ENCODE measurements at regions not wholly inside any gene's neighbourhood (a gene's known extent, or its start where the extent isn't known, plus 50 kb on each side); places are given as distances from the start of the nearest gene placed in this dataset.
A peak's percentile ranks its signal among the peaks of the same experiment; 100 is the strongest.

DNA sequence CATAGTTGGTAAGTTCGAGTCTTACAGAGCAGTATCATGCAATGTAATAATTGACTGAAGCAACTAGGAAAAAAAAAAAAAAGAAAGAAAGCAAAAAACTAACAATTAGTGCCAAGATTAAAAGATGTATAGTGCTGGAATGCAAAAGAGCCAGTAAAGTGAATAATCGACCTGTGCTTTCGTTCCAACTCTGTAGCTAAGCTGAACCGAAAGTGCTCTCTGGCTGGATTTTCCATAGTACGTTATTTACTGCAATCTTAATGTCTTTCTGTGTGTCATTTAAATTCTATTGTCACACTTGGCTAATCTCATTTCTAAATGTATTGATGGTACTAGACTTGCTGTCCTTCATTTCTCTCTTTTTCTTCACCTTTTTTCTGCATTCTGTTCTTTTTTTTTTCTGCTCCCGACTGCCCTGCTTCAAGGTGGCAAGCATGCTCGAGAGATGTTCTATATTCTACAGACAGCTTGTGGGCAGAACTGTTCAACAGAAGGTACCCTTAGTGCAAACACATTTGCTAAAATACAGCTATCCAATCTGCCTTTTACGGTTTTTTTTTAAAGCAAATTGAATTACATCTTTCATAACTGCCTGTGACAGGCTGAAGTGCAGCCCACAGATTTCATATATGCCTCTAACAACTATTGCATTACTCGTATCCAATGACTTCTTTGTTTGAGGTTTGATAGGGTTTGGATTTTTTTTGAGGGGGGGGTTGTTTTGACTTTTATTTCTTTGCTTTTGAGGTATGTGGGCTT is 204.2 kb upstream of the MTNR1B start:
- ATAC-seq (no peak), DNase-seq (no peak)

DNA sequence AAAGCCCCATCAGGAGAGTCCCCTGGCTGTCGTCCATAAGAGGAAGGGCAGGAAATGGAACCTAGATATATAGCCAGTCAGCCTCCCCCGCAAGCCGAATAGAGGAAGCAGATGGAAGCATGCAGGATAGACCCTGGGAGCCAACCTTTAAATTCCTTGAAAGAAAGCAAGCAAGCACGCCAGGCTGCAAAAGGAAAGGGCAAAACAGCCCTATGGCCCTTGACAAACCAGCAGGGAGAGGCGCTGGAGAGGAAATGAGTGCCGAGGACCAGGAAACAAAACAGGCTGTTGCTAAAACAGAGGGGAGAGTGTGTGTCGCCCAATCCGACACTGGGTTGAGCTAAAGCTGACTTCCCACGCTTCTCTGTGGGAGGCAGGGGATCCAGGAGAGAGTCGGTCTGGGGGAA is 203.5 kb upstream of the MTNR1B start:
- ATAC-seq = peak; percentile 19
- no peak for DNase-seq

DNA sequence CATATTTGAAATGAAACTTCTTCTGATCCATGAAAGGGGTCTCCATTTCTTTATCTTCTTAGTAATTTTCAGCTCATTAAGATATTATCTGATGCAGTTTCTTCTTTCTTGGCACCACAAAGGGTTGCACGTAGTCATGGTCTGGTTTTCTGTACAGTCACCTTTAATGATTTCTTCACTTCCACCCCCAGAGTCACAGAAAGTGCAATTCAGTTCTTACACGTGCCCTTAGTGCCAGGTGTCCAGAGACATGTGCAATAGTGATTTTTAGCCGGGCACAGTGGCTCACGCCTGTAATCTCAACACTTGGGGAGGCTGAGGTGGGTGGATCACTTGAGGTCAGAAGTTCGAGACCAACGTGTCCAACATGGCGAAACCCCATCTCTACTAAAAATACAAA is 202.8 kb upstream of the MTNR1B start:
- DNase-seq (no peak), ATAC-seq (no peak)

DNA sequence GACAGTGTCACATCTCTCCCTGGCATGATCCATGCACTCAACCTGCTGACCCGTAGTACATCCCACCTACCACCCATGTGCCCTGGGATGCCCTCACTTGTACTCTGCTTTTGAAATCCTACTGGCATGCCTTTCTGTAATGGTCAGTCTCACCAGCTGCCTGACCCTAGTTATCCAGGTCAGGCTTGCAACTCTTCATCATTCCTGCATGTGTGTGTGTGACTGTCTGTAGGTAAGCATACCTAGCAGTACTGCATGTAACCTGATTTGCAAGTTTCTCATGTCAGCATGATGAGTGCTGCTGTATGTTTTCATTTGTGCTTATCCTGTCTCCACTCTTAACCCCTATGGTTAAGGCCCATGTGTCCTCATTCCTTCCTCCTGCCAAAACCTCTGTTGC is 202.0 kb upstream of the MTNR1B start:
- DNase-seq = no peak
- no peak for ATAC-seq

DNA sequence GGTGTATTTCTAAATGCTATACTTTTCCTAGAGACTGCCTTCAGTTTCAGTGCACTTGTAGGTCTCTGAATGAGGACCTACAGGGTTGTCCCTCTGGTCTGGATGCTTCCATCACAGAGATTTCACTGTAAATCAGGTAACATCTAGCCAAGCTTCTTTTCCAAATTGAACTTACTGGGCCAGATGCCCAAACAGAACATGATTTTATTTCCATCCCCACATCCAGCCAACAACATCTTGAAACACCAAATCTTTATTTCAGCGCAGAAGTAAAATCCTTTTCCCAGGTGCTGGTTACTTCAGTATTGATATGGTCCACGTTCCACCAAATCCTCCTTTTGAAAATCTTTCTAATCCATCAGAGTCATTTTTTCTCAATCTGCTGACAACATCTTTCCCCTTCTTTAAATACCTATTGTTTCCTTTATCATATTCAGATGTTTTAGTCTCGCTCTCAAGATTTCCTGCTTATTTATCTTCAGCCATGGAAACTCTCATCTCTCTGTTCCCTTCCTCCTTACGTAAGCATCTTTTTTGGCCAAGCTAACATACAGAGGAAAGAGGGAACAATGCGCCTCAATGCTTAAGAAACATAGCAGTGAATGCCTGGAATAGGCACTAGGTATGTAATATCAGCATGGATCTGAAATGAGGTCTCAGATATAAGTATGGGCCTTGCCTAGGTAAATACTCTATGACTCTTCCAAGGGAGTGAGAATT is 201.2 kb upstream of the MTNR1B start:
- ATAC-seq = no peak
- no peak for DNase-seq

DNA sequence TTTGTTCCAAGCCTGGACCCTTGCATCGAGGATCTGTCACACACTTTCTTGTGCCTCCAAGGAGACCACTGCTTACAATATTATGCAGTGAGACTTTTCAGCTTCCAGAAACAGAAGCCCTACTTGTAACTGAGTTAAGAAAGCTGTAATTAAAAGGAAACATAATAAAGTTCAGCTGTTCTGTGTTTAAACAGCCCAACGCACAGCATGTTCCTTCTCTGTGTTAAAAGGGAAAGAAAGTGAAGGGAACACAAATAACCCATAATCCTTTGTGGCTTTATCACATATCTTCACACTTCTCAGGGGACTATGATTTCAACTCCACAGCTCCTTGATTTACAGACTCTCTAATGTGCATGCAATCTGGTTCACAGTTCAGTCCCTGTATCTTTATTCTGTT is 200.3 kb upstream of the MTNR1B start:
- no peak for ATAC-seq
- DNase-seq = no peak

DNA sequence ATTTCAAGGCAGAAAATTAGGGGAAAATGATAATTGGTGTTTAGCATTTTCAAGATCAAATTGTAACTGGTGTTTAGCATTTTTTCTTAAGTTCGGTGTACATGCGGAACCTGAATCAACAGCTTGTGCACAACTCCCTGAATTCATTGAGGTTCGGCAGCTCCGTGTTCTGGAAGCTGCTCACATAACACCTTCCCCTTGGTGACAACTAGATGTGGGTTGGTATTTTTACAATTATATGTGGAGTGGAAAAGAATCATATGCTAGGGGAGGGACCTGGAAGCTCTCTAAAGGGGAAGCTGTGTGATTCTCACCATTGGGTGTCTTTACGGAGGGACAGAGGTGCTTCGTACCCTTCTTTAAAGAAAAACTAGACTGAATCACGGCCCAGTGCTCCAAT is 199.0 kb upstream of the MTNR1B start:
- ATAC-seq (no peak), DNase-seq (no peak)

DNA sequence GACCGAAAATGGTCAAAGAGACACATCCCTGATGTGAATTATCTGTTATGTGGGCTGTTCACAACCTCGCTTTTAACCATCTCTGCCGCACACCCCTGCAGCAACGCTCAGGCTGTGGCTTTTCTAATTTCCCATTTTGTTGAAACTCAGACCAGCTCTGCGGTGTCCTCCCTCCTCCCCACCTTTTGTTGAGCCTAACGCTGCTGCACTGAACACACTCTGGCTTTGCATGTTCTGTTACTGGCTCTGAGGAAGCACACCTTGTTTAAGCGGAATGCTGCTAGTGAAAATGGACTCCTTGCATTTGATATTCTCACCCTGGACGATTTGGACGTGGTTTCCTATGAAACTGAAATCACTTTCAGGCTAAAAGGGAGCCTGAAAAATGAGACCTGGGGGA is 198.5 kb upstream of the MTNR1B start:
- no peak for DNase-seq
- no peak for ATAC-seq

DNA sequence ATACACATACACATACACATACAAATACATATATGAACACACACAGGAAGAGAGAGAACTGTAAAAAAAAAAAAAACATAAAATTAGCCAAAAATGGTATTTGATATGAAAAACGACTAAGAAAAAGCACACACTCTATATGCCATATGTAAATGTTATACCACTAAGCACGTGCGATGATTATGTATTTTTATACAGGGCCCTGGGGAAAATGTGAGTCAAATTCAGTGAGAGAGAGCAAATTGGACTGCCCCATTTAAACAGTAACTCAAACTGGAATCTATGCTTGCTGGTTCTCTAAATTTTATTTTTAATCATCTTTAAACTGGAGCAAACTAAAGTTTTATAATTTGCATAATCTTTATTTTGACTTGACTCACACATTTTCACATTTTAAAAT is 197.8 kb upstream of the MTNR1B start:
- ATAC-seq = no peak
- DNase-seq = no peak

DNA sequence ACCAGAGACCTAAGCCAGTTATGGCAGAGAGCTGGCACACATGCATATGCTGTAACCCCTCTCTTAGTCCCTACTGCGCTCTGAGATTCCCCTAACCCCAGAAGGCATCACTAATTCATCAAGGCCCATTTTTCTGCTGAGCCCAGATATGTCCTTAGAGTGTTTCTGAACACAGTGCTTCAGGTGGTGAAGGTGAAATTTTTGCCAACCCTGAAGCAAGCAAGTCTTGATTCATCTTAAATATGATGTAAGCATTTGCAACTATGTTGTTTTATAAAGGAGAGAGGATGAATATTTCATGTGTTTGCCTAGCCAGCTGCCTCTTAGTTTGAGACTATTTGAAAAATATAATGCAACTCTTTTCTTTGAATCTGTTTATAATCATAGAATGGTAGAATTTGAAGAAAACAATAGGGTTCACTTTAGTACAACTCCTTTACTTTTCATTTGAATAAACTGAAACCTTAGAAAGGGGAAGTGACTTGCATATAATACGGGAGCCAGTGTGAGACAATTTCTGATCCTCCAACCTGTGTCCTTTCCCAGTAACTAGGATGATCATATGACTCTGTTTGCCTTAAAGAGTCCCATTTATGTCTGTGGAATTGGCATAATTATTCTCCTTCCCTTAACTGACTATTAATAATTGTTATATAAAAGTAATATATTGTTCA is 194.3 kb upstream of the MTNR1B start:
- no peak for ATAC-seq
- DNase-seq = no peak

DNA sequence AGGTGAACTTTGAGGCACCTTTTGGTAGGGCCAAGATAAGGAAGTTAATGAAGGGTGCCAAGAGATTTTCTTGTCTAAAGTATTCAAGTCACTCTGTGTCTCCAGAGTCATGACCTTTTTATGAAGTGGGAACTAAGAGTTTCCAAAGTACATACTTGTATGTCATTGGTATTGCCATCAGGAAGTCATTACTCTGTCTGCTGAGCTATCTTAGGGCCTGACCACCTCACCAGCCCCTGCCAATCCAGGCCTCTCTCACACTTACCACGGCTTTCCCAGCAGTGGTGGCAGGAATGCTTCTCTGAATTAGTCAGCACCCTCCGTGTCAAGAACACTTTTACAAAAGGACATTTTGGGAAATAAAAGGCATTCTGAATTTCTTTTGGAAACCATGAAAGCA is 192.8 kb upstream of the MTNR1B start:
- DNase-seq (no peak), ATAC-seq (no peak)

DNA sequence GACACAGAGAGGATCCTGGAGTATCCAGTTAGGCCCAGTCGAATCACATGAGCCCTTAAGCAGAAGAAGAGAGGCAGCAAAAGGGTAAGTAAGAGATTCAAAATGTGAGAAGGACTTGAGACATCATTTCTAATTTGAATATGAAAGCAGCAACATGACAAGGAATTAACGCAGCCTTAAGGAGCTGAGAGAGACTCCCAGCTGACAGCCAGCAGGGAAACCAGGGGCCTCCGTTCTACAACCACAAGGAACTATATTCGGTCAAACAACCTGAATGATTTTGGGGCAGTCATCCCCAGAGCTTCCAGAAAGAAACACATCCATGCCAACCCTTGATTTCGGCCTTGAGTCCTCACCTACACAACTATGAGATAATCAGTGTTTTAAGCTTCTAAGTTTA is 189.7 kb upstream of the MTNR1B start:
- DNase-seq (no peak), ATAC-seq (no peak)

DNA sequence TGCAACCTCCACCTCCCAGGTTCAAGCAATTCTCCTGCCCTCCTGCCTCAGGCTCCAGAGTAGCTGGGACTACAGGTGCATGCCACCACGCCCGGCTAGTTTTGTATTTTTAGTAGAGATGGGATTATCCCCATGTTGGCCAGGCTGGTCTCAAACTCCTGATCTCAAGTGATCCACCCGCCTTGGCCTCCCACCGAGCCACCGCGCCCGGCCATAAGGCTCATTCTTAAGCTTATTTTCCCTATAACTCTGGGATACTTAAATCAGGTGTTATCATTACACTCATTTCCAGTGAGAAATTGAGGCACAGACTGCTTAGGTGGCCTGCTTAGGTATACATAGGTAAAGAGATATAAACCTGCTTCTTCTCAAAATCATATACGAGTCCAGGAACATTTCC is 188.3 kb upstream of the MTNR1B start:
- DNase-seq (no peak), ATAC-seq (no peak)

DNA sequence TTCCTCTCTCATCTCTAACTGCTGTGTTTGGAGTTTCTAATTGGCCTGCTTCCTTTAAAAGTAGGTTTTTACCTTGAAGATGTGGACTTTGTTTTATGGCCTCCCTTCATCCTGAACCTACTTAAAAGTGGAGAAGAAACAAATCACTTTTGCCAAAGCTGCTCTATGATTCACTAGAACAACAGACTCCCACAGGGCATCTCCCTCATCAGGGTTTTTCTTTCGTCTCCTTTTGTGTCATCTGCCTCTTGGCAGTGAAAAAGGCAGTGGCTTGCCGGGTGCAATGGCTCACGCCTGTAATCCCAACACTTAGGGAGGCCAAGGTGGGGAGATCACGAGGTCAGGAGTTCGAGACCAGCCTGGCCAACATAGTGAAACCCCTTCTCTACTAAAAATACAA is 186.6 kb upstream of the MTNR1B start:
- ATAC-seq = no peak
- DNase-seq = no peak

DNA sequence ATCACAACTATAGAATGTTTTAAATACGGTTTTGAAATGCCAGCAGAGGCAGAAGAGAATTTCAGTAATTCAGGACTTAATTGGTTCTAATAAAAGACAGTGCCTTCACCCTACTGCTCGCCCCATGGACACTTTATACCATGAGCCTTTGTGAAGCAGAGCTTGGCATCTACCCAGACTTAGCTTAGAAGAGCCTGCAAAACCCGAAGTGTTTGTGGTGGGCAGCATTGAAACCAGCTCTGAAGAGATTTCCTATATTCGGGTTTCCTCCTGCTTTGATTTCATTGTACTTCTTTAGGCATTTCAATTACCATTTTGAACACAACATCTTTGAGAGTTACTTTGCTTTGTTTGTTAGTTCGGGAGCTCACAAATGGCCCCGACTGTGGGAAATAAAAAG is 185.1 kb upstream of the MTNR1B start:
- DNase-seq (no peak), ATAC-seq (no peak)

DNA sequence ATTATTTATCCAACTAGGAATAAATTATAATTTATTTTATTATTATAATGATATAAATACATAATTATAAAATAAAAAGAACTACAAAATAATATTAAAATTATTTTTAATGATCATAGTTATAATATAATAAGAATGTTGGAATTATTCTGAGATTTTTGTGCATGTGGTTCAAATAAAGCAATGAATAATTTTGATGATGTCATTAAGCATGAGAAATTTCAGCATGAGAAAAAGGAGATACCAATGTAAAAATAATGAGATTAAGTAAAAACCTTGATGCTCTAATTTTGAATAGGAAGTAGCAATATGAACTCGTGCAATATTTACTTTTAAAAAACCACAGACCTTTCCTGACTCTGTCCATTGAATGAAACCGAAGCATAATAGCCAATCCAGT is 181.8 kb upstream of the MTNR1B start:
- DNase-seq (no peak), ATAC-seq (no peak)

DNA sequence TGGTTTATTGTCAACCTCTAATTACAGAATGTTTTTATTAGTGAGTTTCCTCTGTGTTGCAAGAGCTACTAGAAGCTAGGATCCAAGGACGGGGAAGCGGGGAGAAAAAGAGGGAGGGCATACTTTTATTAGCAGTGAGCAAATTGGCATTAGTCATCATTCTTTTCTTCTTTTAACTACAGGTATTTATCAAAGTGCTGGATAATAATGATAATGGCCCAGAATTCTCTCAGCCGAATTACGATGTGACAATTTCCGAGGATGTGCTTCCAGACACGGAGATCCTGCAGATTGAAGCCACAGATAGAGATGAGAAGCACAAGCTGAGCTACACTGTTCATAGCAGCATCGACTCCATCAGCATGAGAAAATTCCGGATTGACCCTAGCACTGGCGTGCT is 179.7 kb upstream of the MTNR1B start:
- ATAC-seq = no peak
- no peak for DNase-seq

DNA sequence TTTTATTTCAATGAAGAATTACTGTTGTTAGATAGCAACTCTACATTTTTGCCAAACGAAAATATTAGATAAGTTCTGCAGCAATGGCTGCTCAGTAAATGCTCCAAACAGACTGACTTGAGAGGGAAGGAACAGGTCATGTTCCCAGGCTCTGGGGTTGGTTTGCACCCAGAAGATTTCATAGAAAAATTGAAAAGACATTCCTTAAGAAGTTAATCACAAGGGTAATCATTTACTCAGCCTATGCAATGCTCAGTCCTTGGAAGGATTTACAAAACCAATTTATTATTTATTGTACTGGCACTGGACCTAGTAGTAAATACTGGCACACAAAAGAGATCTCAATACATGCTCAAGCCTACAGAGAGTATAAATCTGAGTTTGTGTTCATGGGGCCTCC is 179.1 kb upstream of the MTNR1B start:
- no peak for ATAC-seq

DNA sequence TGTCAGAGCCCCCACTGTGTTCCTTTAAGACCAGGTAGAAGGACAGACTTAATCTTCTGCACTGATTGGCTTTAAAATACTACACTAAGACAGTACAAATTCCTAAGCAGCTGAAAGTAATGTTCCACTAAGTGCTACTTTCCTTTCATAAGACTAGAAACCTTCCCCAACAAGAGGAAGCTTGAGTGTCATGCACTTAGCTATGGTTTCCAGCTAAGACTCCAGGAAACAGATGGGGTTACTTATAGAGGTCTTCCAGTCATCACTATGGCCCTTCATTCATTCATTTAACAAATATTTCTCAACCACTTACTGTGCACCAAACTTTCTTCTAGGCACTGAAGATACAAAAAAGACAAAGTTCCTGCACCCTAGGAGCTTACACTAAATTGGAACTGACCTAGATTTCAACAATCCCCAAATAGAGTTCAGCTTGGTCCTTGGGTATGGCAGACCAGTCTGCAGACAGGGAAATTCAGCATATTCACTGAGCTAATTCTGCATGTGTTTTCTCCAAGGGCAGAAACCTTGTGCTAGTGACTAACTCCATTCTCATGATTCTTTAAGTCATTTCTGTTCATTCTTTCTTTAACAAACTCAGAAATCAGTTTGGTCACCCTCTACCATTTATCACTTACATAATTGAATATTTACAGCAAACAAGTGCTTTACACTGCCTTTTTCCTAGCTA is 178.4 kb upstream of the MTNR1B start:
- DNase-seq = no peak
- ATAC-seq = no peak

More for the DNA sequence above, 179.1 kb upstream of the MTNR1B start:
- DNase-seq = no peak

DNA sequence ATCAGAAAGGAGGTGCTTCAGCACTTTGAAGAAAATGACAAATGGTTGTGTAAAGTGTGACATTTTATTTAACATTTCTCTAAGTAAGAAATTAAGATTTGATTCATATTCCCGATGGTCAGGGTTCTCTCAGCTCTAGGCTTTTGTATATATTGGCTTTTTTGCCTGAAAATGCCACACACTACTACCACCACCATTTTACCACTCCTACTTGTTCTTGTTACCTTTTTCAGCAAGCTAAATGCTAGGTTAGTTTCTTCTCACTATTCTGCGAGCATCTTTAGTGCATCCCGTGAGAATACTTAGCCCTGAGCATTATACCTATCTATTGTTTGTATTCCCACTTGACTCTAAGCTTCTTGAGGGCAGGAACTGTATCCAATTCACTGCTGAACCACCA is 177.6 kb upstream of the MTNR1B start:
- DNase-seq = no peak
- ATAC-seq = no peak

DNA sequence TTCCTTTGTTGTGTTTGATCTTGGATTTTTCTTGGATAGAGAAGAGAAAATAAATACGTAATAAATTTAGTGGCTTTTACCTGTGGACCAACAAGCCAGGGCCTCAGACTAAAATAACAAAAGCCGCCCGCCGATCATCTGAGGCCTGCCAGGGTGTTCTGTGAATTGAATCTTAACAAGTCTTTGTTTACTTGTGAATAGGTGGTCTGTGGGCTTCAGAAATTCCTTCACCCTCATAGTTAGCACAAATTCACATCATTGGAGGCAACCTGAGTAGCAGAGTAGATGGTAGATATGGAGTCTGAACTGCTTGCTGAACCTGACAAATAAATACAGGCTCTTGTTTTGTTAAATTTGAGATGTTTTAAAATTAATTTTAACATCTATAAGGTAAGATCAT is 176.3 kb upstream of the MTNR1B start:
- no peak for DNase-seq
- ATAC-seq = no peak

DNA sequence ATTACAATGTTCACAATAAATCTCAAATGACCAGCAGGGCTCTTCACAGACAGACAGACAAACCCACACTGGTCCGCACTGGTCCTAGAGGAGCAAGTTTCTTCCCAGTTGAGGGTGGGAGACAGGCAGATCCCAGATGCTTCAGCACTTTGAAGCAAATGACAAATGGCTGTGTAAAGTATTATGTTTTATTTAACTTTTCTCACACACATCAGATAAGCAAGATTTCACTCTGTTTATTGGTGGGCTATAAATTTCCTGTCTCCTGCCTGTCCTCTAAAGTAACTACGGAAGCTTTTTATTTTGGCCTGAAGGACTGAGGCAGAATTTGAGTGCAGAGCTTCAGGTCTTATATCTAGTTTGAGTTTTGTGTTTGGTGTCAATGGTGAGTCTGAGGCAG is 174.7 kb upstream of the MTNR1B start:
- DNase-seq (no peak), ATAC-seq (no peak)

DNA sequence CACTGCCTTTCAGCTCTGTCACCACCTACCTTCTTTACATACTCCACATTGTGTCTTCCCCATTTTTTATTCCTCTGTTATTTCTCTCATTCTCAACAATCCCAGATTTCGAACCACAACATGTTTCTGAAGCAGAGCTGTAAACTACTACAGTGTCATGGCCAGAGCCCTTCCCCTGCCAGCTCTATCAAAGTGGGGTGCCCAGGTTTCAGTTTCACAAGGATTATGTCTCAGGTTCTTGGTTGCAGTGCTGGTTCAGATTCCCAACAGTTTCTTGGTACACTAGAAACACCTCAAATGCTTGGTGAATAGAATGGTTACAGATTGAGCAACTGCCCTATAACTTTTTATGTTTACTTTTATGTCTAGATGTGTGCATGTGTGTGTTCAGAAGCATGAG is 172.7 kb upstream of the MTNR1B start:
- no peak for DNase-seq

More for the DNA sequence above, 172.7 kb upstream of the MTNR1B start:
- no peak for ATAC-seq
